ENCODE measurements at regions not wholly inside any gene's neighbourhood (a gene's known extent, or its start where the extent isn't known, plus 50 kb on each side); places are given as distances from the start of the nearest gene placed in this dataset.
"Not testable (repeated sequence)": the region's sequence is repeated elsewhere in the genome, so short reads cannot be mapped to it uniquely, and the experiment has no call there.

GRCh38 chr4:18479825-18480224 lies 458.3 kb upstream of the LCORL start:
- no peak for DNase-seq

DNA sequence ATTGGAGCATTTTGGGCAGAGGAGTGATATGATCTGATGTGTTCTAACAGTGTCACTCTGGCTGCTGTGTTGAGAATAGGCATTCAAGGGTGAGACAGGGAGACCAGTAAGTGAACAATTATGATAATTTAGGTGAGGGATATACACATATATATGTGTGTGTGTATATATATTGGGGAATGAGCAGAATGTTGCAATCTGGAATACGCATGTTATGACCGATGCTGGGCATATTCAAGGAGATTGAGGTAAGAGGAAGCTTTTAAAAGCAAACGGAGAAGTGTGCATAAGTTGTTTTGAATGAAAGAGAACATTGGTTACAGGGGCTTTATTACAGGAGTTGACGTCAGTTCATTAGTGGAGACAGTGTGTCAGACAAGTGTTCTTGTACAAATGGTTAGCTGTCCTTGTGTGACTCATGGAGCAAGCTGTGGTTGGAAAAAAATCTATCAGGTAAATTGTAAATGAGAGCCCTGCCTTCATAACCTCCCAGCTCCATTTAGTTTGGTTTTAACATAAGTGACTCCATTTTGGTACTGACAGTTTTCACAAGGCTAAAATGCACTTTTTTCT lies 442.5 kb upstream of the LCORL start:
- DNase-seq = no peak

GRCh38 chr4:18458465-18458864 lies 436.9 kb upstream of the LCORL start:
- DNase-seq = no peak

DNA sequence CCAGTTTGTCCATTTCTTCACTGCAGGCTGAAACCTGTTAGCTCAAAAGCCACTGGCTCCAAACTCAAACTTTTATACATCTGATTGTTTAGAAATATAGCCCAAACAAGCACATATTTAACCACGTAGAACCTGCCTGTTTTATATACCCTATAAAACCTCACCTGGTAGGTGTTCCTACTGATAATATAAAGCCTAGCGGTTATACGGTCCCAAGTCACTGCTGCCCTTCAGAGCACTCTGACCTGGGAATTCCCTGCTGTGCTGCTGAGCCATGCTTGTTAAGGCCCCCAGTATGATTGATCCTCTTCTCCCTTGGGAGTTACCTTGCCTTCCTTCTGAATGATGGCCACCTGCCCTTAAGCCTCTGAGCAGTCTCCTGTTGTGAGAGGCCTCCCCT lies 432.8 kb upstream of the LCORL start:
- no peak for DNase-seq

DNA sequence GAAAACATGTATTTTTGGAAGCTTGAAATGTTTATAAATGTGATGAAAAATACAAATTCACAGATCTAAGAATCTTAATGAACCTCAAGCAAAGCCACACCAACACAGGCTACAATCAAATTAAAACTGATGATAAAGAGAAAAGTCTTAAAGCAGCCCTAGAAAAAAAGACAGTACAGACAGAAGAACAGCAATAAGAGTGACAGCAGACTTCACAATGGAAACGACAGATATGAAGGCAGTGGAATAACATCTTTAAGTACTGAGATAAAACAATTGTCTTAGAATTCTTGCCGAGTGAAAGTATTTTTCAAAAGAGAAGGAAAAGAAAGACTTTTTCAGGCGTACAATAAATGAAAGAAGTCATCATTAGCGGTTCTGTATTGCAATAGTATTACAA lies 423.6 kb upstream of the LCORL start:
- DNase-seq = no peak

- DNase-seq = no peak
Observed at GRCh38 chr4:18444206-18444605, 422.7 kb upstream of the LCORL start.

GRCh38 chr4:18442957-18443356 lies 421.4 kb upstream of the LCORL start:
- DNase-seq = no peak

GRCh38 chr4:18441676-18442075 lies 420.1 kb upstream of the LCORL start:
- DNase-seq = no peak

DNA sequence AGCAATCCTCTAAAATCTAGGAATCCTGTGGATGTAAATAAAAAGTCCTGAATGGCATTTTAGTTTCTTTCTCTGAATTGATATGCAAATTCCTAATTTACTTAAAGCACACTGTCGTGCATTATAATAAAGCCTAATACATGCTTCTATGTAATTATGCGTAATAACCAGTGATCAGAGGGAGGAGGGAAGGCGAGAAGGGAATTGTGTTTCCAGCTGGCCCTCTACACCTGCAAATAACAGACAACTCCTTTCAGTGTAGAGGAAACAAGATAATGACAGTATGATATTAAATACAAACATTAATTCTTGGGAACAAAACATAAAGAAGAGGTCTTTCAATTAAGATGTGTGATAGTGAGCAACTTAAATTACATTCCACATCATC lies 419.6 kb upstream of the LCORL start:
- DNase-seq = no peak

GRCh38 chr4:18440527-18441202 lies 419.1 kb upstream of the LCORL start:
- DNase-seq = no peak

GRCh38 chr4:18439311-18439710 lies 417.8 kb upstream of the LCORL start:
- no peak for DNase-seq

GRCh38 chr4:18435781-18436180 lies 414.2 kb upstream of the LCORL start:
- DNase-seq = no peak

DNA sequence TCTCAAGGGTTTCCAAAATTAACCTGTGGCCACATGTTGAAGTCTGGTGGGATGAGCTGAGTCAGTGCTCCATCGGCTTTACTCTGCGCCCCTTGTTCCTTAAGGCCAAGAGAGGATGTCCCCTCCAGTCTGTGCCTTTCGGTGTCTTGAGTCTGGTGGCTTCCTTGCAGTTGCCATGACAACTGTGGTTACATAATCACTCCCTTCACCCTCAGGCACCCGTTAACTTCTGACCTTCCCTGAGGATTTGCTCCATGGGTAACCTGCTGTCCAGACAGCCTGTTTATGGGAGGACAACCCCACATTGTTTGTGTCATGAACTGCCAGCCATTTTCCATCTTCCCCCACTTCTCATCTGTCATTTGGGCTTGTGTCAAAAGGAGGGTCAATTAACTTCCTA lies 401.1 kb upstream of the LCORL start:
- DNase-seq = no peak

DNA sequence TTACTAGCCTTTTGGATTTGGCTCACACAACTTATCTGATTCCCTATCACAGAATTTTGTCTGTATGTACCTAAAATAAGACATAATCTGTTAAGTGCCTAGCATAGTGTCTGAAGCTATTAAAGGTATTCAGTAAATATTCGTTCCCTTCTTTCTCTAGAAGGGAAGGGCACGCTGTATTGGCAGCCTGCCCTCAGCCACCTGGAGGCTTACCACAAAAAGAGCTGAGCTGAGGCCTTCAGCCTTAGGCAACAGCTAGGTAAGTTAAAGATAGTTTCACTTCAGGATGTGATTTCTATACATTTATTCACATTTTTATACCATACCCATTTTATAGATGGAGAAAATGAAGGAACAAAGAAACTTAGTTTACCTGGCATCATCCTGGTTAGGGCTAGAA lies 400.0 kb upstream of the LCORL start:
- no peak for DNase-seq

- DNase-seq = no peak
Observed at GRCh38 chr4:18419780-18420179, 398.2 kb upstream of the LCORL start.

GRCh38 chr4:18418195-18418898 lies 396.8 kb upstream of the LCORL start:
- DNase-seq = not testable (repeated sequence)

DNA sequence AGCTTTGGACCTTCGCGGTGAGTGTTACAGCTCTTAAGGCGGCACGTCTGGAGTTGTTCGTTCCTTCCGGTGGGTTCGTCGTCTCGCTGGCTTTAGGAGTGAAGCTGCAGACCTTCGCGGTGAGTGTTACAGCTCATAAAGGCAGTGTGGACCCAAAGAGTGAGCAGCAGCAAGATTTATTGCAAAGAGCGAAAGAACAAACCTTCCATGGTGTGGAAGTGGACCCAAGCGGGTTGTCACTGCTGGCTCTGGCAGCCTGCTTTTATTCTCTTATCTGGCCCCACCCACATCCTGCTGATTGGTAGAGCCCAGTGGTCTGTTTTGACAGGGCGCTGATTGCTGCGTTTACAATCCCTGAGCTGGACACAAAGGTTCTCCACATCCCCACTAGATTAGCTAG lies 396.1 kb upstream of the LCORL start:
- not testable (repeated sequence) for DNase-seq

DNA sequence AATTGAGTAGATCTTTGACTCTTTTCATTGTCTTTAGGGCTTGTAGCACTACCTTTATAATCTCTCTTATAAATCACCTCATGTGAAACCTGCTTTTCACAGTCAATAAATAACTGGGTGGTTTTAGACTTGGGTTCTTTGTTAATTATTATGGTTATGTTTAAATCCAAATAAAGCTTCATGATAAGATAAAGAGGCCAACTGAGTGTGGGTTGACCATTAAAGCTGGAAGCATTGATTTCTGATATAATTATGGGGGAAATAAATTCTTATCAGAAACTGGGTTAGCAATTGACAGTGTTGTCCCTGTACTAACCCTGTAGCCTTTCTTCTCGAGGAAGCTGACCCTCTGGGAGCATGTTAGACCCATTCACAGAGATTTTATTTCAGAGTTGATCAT lies 384.7 kb upstream of the LCORL start:
- no peak for DNase-seq

GRCh38 chr4:18405054-18405453 lies 383.5 kb upstream of the LCORL start:
- no peak for DNase-seq

GRCh38 chr4:18404642-18405041 lies 383.1 kb upstream of the LCORL start:
- DNase-seq = no peak

GRCh38 chr4:18403327-18403726 lies 381.8 kb upstream of the LCORL start:
- no peak for DNase-seq

GRCh38 chr4:18401868-18402267 lies 380.3 kb upstream of the LCORL start:
- no peak for DNase-seq

DNA sequence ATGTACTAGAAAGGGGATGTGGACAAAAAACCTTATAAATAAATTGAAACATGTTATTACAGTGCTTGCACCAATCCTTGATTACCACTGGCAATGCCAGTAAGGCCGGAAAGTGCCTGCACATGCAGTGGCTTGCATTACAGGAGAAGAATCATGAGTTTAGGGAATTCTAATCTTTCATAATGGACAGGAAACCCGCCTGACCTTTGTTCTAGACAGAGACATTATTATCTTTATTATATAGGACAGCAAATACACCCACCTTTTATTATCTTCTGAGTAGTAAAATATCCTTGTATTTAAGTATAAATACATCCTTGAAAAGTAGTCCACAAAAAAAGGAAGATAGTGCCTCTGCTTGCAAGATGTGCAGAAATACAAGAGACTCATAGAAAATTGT lies 379.9 kb upstream of the LCORL start:
- no peak for DNase-seq

DNA sequence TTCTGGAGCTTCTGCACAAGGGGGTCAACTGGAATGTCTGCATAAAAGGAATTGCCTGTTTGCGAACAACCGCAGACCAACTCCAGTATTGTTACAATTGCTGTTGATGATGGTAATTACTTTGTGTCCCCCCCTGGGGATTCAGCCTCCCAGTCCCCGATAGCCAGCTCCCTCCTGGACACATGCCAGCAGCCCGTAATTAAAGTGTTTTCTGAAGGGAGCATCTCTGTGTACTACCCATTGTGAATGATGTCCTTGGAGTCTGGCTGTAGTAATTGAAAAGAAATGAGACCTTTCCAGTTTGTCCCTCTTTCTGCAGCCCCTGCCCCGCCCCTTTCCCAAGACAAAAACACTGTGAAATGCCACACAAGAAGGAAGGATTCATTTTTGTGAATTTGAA lies 377.1 kb upstream of the LCORL start:
- no peak for DNase-seq

Measured in DMS 273 treated with DMSO at 0.1 percent for 48 hours (cell line).